DLD1 (cell line): ENCODE measurements at regions not wholly inside any gene's neighbourhood (a gene's known extent, or its start where the extent isn't known, plus 50 kb on each side); places are given as distances from the start of the nearest gene placed in this dataset.

Source experiments
- in situ Hi-C: cut with HindIII; loops from 2 replicates; pipeline ENCODE4 v1.10.0; 2017; ENCODE audit warnings: low sequenced_read_pairs

DNA sequence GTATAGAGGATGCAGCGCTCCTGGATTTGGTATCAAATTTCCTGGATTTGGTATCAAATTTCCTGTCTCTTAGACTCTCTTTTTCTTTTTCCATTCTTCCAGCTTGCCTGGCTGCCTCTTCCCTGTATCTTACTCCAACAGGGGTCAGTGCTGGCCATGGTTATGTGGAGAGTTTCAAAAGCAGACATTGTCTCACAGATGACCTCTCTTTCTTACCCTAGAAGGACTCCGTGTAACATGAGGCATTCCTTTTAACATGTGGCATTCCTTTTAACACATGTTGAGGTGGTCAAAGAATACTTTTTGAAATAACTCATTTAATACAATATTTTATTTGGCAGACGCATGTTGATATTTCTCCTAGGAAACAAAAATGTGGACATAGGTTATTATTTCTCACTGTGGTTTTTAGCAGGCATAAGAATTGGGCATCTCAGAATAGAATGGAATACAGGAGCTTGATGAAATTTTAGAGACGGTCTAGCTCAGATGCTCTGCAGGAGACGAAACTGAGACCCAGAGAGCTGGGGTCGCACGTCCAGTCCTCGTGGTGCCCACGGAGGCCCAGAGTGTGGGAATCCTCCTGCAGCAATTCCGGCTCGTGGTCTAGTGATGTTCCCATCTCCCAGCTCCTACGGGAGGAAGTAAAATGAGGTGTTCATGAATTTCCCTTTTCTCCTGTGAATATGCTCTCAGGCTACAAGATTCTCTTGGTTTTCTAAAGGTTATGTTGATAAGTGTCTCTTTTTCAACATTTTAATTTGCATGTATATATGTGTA lies 59.6 kb upstream of the PITRM1 start:
- in situ Hi-C loops, result no loop called here

DNA sequence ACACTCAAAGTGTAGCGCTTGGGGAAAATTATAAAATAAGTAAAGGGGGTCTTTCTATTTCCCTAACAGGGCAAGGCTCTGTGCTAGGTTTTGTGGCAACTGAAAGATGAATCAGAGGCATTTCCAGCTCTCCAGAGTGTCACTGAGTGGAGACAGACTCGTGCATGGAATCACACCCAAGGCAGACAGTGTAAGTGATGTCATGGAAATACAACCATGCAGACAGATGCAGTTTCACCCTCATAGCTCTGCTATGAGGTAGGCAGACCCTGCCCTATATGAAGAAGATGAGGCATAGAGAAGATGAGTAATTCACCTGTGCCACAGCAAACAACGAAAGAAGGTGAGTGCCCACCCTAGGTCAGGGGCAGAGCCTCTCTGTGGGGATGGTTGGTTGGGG lies 57.2 kb upstream of the PITRM1 start:
- in situ Hi-C loops, result no loop called here

DNA sequence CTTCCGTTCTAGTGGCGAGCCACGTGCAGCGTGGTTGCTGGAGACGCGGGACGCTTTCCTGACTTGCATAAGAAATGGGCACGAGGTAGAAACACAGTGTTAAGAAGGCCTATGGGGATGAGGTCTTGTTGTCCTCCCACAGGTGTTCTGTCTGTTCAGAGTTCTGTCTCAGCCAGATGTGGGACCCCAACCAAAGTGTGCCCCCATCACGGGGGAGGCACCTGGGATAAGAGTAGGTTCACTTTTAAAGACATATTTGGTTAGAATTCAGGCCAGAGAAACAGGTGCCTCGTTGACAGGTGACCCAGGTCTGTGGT lies 56.0 kb upstream of the PITRM1 start:
- in situ Hi-C loops, result no loop called here

DNA sequence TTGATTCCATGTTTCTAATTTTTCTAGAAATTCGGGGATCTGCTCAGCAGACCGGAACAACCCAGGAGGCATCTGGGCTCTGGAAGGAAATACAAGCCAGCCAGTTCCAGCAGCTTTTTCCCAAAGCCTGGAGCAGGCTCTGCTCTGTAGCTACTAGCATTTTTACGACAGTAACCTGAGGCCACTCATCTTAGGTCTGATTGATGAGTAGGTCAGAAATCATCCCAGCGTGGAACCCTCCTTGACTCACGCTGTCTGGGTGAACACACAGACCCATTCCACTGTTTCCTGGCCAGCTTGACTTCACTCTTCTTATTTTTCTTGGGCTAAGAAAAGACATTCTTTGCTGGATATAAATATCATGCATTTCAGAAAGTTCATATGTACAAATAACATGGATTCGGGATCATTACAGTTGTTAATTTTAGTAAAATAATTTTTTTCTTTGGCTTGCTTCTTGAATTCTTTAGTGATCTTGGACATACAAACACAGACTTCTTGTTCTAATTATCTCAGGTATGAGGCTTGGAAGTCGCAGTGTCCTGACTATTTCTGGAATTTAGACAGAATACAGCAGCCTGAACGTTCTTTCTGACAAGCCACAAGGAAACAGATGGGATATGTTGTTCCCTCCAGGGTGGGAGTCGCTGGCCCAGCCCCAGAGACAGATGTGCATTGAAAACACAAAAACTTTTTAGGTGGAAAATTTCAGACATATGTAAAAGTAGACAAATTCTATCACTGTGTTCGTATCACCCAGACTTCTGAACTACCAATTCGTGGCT lies 54.6 kb upstream of the PITRM1 start:
- in situ Hi-C loops, result no loop called here

DNA sequence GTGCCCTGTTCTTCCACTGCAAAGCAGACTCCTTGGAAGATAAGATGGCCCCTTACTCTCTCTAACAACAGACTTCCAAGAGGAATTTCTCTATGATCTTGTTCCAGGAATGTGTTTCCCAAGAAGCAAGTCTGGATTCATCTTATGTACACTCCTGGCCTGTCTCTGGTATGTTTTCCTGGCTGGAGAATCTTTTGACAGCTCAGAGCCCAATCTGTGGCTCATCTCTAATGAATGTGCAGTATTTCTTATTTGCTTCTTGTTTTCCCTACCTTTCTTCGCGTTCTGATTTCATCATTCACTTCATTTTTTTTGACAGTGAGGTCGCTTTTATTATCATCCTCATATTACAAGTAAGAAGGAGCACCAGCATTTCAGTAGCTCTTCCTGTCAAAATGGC lies 53.0 kb upstream of the PITRM1 start:
- in situ Hi-C loops, result no loop called here

DNA sequence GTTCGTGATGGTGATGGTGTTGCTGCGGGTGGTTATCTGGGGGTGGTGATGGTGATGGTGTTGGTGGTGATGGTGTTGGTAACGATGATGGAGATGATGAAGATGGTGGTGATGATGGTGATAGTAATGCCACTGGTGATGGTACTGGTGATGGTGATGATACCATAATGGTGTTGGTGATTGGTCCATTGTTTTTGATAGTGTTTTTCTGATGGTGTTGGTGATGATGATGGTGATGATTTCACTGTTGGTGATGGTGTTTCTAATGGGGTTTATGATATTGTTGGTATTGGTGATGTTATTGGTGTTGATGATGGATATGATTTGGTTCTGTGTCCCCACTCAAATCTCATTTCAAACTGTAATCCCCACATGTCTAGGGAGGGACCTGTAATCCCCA lies 51.7 kb upstream of the PITRM1 start:
- in situ Hi-C loops, result loop anchor here (25.0 kb wide), 1 partner anchor 1538 kb away; no protein-coding TSS in a partner anchor

DNA sequence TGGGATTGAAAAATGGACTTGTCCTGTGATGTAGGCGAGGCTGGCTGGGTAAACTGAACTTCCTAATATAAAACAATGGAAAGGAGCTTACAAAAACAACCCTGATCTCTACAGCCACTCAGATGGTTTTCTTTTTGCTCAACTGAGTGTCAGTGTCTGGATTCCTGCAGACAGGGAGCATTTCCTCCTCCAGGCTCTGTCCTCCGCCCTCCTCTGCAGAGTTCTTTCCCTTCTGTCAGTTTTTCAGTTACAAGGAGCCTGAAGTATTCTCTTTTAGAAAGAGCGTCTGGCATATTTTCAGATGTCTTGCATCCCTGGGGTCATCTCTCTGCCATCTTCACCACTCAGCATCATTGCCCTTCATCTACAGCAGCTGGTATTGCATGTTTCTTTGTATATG lies 50.0 kb upstream of the PITRM1 start:
- in situ Hi-C loops, result loop anchor here (25.0 kb wide), 1 partner anchor 1540 kb away; no protein-coding TSS in a partner anchor
